ENCODE measurements at regions not wholly inside any gene's neighbourhood (a gene's known extent, or its start where the extent isn't known, plus 50 kb on each side); places are given as distances from the start of the nearest gene placed in this dataset.

DNA sequence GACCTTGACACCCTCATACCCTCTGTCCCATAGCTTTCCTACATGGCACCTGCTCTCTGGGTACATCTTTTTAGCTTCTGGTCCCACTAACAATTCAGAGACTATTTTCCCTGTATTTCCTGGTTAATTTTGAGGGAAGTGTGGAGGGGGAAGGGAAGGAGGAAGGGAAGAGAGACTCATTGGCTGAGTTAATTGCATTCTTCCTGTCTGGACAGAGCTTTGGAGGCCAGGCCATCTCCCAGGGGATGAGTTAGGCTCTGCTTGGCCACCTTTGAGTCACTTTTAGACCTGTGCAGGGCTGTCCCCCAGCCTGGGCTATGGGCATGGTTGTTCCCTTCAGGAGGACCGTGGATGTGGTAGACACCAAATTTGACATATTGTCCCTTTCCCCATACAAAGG, 167.9 kb upstream of the PGRMC2 start (continued):
- TF ChIP-seq, protein P1, sequence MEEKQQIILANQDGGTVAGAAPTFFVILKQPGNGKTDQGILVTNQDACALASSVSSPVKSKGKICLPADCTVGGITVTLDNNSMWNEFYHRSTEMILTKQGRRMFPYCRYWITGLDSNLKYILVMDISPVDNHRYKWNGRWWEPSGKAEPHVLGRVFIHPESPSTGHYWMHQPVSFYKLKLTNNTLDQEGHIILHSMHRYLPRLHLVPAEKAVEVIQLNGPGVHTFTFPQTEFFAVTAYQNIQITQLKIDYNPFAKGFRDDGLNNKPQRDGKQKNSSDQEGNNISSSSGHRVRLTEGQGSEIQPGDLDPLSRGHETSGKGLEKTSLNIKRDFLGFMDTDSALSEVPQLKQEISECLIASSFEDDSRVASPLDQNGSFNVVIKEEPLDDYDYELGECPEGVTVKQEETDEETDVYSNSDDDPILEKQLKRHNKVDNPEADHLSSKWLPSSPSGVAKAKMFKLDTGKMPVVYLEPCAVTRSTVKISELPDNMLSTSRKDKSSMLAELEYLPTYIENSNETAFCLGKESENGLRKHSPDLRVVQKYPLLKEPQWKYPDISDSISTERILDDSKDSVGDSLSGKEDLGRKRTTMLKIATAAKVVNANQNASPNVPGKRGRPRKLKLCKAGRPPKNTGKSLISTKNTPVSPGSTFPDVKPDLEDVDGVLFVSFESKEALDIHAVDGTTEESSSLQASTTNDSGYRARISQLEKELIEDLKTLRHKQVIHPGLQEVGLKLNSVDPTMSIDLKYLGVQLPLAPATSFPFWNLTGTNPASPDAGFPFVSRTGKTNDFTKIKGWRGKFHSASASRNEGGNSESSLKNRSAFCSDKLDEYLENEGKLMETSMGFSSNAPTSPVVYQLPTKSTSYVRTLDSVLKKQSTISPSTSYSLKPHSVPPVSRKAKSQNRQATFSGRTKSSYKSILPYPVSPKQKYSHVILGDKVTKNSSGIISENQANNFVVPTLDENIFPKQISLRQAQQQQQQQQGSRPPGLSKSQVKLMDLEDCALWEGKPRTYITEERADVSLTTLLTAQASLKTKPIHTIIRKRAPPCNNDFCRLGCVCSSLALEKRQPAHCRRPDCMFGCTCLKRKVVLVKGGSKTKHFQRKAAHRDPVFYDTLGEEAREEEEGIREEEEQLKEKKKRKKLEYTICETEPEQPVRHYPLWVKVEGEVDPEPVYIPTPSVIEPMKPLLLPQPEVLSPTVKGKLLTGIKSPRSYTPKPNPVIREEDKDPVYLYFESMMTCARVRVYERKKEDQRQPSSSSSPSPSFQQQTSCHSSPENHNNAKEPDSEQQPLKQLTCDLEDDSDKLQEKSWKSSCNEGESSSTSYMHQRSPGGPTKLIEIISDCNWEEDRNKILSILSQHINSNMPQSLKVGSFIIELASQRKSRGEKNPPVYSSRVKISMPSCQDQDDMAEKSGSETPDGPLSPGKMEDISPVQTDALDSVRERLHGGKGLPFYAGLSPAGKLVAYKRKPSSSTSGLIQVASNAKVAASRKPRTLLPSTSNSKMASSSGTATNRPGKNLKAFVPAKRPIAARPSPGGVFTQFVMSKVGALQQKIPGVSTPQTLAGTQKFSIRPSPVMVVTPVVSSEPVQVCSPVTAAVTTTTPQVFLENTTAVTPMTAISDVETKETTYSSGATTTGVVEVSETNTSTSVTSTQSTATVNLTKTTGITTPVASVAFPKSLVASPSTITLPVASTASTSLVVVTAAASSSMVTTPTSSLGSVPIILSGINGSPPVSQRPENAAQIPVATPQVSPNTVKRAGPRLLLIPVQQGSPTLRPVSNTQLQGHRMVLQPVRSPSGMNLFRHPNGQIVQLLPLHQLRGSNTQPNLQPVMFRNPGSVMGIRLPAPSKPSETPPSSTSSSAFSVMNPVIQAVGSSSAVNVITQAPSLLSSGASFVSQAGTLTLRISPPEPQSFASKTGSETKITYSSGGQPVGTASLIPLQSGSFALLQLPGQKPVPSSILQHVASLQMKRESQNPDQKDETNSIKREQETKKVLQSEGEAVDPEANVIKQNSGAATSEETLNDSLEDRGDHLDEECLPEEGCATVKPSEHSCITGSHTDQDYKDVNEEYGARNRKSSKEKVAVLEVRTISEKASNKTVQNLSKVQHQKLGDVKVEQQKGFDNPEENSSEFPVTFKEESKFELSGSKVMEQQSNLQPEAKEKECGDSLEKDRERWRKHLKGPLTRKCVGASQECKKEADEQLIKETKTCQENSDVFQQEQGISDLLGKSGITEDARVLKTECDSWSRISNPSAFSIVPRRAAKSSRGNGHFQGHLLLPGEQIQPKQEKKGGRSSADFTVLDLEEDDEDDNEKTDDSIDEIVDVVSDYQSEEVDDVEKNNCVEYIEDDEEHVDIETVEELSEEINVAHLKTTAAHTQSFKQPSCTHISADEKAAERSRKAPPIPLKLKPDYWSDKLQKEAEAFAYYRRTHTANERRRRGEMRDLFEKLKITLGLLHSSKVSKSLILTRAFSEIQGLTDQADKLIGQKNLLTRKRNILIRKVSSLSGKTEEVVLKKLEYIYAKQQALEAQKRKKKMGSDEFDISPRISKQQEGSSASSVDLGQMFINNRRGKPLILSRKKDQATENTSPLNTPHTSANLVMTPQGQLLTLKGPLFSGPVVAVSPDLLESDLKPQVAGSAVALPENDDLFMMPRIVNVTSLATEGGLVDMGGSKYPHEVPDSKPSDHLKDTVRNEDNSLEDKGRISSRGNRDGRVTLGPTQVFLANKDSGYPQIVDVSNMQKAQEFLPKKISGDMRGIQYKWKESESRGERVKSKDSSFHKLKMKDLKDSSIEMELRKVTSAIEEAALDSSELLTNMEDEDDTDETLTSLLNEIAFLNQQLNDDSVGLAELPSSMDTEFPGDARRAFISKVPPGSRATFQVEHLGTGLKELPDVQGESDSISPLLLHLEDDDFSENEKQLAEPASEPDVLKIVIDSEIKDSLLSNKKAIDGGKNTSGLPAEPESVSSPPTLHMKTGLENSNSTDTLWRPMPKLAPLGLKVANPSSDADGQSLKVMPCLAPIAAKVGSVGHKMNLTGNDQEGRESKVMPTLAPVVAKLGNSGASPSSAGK (IDR thresholded peaks at IDR 0.05), result no peak
